GM23338 (cell line): ENCODE measurements at regions not wholly inside any gene's neighbourhood (a gene's known extent, or its start where the extent isn't known, plus 50 kb on each side); places are given as distances from the start of the nearest gene placed in this dataset.

Experiments used
- ATAC-seq: fragments of 200-7000 bp; cut with Tn5 transposase; 3 replicates; pipeline ENCODE4 v1.9.1; 2020
- DNase-seq: peaks from one replicate; pipeline ENCODE4 v3.0.0-alpha.2; 2015; ENCODE audit warnings: low spot score
- H2AFZ ChIP-seq: fragments of 200-600 bp; sonication (generic); 2 replicates; pipeline ENCODE4 v1.8.0; 2016; ENCODE audit warnings: antibody characterized with exemption, mild to moderate bottlenecking, moderate library complexity
- H3F3A ChIP-seq: fragments of 200-600 bp; sonication (generic); replicated peaks from 2 replicates; pipeline ENCODE4 v1.8.0; 2017; ENCODE audit warnings: antibody characterized with exemption, mixed run types, low read depth
- H3K27ac ChIP-seq: fragments of 200-600 bp; sonication (generic); 2 replicates; pipeline ENCODE4 v1.6.1; 2016; ENCODE audit warnings: low read depth
- H3K27me3 ChIP-seq: fragments of 200-600 bp; sonication (generic); 2 replicates; pipeline ENCODE4 v1.8.0; 2016; ENCODE audit warnings: mild to moderate bottlenecking, mixed run types, moderate library complexity; ENCODE audit not compliant: insufficient read depth
- H3K36me3 ChIP-seq: fragments of 200-600 bp; sonication (generic); 2 replicates; pipeline ENCODE4 v1.8.0; 2016; ENCODE audit warnings: mild to moderate bottlenecking; ENCODE audit not compliant: insufficient read depth
- H3K4me1 ChIP-seq: fragments of 200-600 bp; sonication (generic); 2 replicates; pipeline ENCODE4 v1.8.0; 2016; ENCODE audit warnings: mild to moderate bottlenecking, moderate library complexity; ENCODE audit not compliant: insufficient read depth
- H3K4me2 ChIP-seq: fragments of 200-600 bp; sonication (generic); 2 replicates; pipeline ENCODE4 v1.7.1; 2017; ENCODE audit warnings: mixed run types
- H3K4me3 ChIP-seq: fragments of 200-600 bp; sonication (generic); 2 replicates; pipeline ENCODE4 v1.6.1; 2016; ENCODE audit warnings: mixed run types
- H3K79me2 ChIP-seq: fragments of 200-600 bp; sonication (generic); replicated peaks from 2 replicates; pipeline ENCODE4 v1.8.0; 2017; ENCODE audit warnings: mild to moderate bottlenecking; ENCODE audit not compliant: insufficient read depth
- H3K9me2 ChIP-seq: fragments of 200-600 bp; sonication (generic); 2 replicates; pipeline ENCODE4 v1.8.0; 2017; ENCODE audit not compliant: insufficient read depth
- H4K20me1 ChIP-seq: fragments of 200-600 bp; sonication (generic); replicated peaks from 2 replicates; pipeline ENCODE4 v1.8.0; 2017; ENCODE audit warnings: mild to moderate bottlenecking; ENCODE audit not compliant: insufficient read depth
- H3K27ac Mint-ChIP-seq: 2 replicates; pipeline ENCODE4 v1.8.0; 2020; ENCODE audit warnings: inconsistent platforms, mild to moderate bottlenecking, moderate library complexity, mixed read lengths
- H3K27me3 Mint-ChIP-seq: 3 replicates; pipeline ENCODE4 v1.8.0; 2022; ENCODE audit warnings: low read depth, mild to moderate bottlenecking, moderate library complexity, mixed read lengths, inconsistent platforms; ENCODE audit not compliant: insufficient read depth, poor library complexity
- H3K36me3 Mint-ChIP-seq: 3 replicates; pipeline ENCODE4 v1.8.0; 2021; ENCODE audit warnings: low read depth, mild to moderate bottlenecking, inconsistent platforms, moderate library complexity, mixed read lengths
- H3K4me1 Mint-ChIP-seq: 3 replicates; pipeline ENCODE4 v1.8.0; 2020; ENCODE audit warnings: mild to moderate bottlenecking, inconsistent platforms, mixed read lengths
- H3K4me3 Mint-ChIP-seq: 3 replicates; pipeline ENCODE4 v1.8.0; 2021; ENCODE audit warnings: moderate library complexity, mild to moderate bottlenecking, inconsistent platforms, mixed read lengths
- H3K9me3 Mint-ChIP-seq: 3 replicates; pipeline ENCODE4 v1.8.0; 2020; ENCODE audit warnings: moderate library complexity, mild to moderate bottlenecking, inconsistent platforms, mixed read lengths
- CREB1 ChIP-seq: fragments of 250-450 bp; sonication (Bioruptor Pico); IDR thresholded peaks from 2 replicates; pipeline ENCODE4 v1.5.0; 2020; ENCODE audit warnings: low read depth, mild to moderate bottlenecking, moderate library complexity
- CTCF ChIP-seq, 2 experiments: fragments of 200-600 bp in 1 of 2; sonication (generic) in 1 of 2; conservative IDR thresholded peaks; 2 replicates each; pipeline versions ENCODE4 v1.5.1 to v1.6.1; 2016 to 2017; ENCODE audit warnings: antibody characterized with exemption in 2 of 2, low read depth in 2 of 2, mild to moderate bottlenecking in 2 of 2, moderate library complexity in 1 of 2
- ETS1 ChIP-seq: IDR thresholded peaks from 2 replicates; pipeline ENCODE4 v1.6.1; 2016; ENCODE audit warnings: antibody characterized with exemption
- EZH2 ChIP-seq: fragments of 200-600 bp; sonication (generic); IDR thresholded peaks from one replicate; pipeline ENCODE4 v1.8.0; 2017; ENCODE audit warnings: antibody characterized with exemption, mild to moderate bottlenecking, low read depth; ENCODE audit not compliant: unreplicated experiment
- EZH2phosphoT487 ChIP-seq: fragments of 200-600 bp; sonication (generic); IDR thresholded peaks from one replicate; pipeline ENCODE4 v1.8.1; 2018; ENCODE audit warnings: antibody characterized with exemption; ENCODE audit not compliant: unreplicated experiment
- JUNB ChIP-seq: IDR thresholded peaks from one replicate; pipeline ENCODE4 v1.6.1; 2016; ENCODE audit warnings: antibody characterized with exemption; ENCODE audit not compliant: unreplicated experiment
- NANOG ChIP-seq: IDR thresholded peaks from 2 replicates; pipeline ENCODE4 v1.6.1; 2016; ENCODE audit warnings: antibody characterized with exemption, borderline replicate concordance
- POLR2AphosphoS5 ChIP-seq: IDR thresholded peaks from 2 replicates; pipeline ENCODE4 v1.6.1; 2016; ENCODE audit warnings: antibody characterized with exemption, low read depth
- REST ChIP-seq: IDR thresholded peaks from one replicate; pipeline ENCODE4 v1.6.1; 2018; ENCODE audit warnings: antibody characterized with exemption; ENCODE audit not compliant: unreplicated experiment
- STAT1 ChIP-seq: IDR thresholded peaks from one replicate; pipeline ENCODE4 v1.6.1; 2016; ENCODE audit warnings: antibody characterized with exemption; ENCODE audit not compliant: unreplicated experiment
- ZNF114 ChIP-seq: fragments of 250-450 bp; sonication (Bioruptor Pico); IDR thresholded peaks from 2 replicates; pipeline ENCODE4 v1.5.0; 2020; ENCODE audit warnings: mild to moderate bottlenecking, moderate library complexity
- ZNF331 ChIP-seq: fragments of 250-450 bp; sonication (Bioruptor Pico); IDR thresholded peaks from 2 replicates; pipeline ENCODE4 v1.5.0; 2020; ENCODE audit warnings: low read depth, mild to moderate bottlenecking, moderate library complexity
- ZNF462 ChIP-seq: fragments of 250-450 bp; sonication (Bioruptor Pico); IDR thresholded peaks from 2 replicates; pipeline ENCODE4 v1.5.0; 2020; ENCODE audit warnings: mild to moderate bottlenecking, moderate library complexity

GRCh38 chr12:94749890-94750289, 99.5 kb upstream of the TMCC3 start:
- no peaks in the 10 kb centered on the region for H3K36me3 ChIP-seq
- ATAC-seq (no peak), DNase-seq (no peak)
- no peaks in the 10 kb centered on the region for H3K79me2 ChIP-seq
- H2AFZ ChIP-seq = no peak overlapping the region
- no peak overlapping the region for H3K4me2 ChIP-seq
- Mint-ChIP-seq H3K27me3 (peaks cover 3% of the 10 kb centered on the region), H3K36me3 (no peaks in the 10 kb centered on the region), H3K4me1 (no peaks in the 10 kb centered on the region), H3K9me3 (no peaks in the 10 kb centered on the region), H3K4me3 (no peak overlapping the region), H3K27ac (no peak overlapping the region)
- no peak overlapping the region for H3K4me3 ChIP-seq
- no peaks in the 10 kb centered on the region for H4K20me1 ChIP-seq
- no peaks in the 10 kb centered on the region for H3F3A ChIP-seq
- no peaks in the 10 kb centered on the region for H3K9me2 ChIP-seq
- TF ChIP-seq JUNB (no peak), STAT1 (no peak), POLR2AphosphoS5 (no peak), ETS1 (no peak), CTCF (conservative IDR thresholded peaks at IDR 0.05; ENCODE audit: low read depth in 2 of 2) (no peak), EZH2phosphoT487 (no peak), CREB1 (CRISPR knock-in tag) (no peak), NANOG (no peak), ZNF331 (CRISPR knock-in tag) (no peak), EZH2 (no peak), ZNF114 (CRISPR knock-in tag) (no peak), ZNF462 (CRISPR knock-in tag) (no peak), REST (no peak)
- no peaks in the 10 kb centered on the region for H3K4me1 ChIP-seq
- no peak overlapping the region for H3K27ac ChIP-seq
- no peaks in the 10 kb centered on the region for H3K27me3 ChIP-seq
